Mammary epithelial cell (primary cell): ENCODE measurements at regions not wholly inside any gene's neighbourhood (a gene's known extent, or its start where the extent isn't known, plus 50 kb on each side); places are given as distances from the start of the nearest gene placed in this dataset.

Source experiments
- EZH2 ChIP-seq: IDR thresholded peaks from 2 replicates; pipeline ENCODE4 v1.6.1; 2012; ENCODE audit warnings: low read length, inconsistent platforms, borderline replicate concordance
- TF ChIP-seq, protein P1 (sequence below), 2 donors: IDR thresholded peaks in 1 of 2; conservative IDR thresholded peaks in 1 of 2; 2 replicates each; pipeline ENCODE4 v1.5.1; 2011 to 2012; ENCODE audit warnings: inconsistent platforms in 2 of 2, low read length in 2 of 2, mild to moderate bottlenecking in 2 of 2, control low read depth in 1 of 2, low read depth in 1 of 2; ENCODE audit not compliant: insufficient read depth in 1 of 2; ENCODE audit errors: extremely low read depth in 1 of 2

GRCh38 chr10:127815147-127815546 lies 77.6 kb downstream of the CLRN3 start:
- TF ChIP-seq EZH2: no peak
- TF ChIP-seq, protein P1, sequence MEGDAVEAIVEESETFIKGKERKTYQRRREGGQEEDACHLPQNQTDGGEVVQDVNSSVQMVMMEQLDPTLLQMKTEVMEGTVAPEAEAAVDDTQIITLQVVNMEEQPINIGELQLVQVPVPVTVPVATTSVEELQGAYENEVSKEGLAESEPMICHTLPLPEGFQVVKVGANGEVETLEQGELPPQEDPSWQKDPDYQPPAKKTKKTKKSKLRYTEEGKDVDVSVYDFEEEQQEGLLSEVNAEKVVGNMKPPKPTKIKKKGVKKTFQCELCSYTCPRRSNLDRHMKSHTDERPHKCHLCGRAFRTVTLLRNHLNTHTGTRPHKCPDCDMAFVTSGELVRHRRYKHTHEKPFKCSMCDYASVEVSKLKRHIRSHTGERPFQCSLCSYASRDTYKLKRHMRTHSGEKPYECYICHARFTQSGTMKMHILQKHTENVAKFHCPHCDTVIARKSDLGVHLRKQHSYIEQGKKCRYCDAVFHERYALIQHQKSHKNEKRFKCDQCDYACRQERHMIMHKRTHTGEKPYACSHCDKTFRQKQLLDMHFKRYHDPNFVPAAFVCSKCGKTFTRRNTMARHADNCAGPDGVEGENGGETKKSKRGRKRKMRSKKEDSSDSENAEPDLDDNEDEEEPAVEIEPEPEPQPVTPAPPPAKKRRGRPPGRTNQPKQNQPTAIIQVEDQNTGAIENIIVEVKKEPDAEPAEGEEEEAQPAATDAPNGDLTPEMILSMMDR (conservative IDR thresholded peaks at IDR 0.05 in 1 of 2, IDR thresholded peaks at IDR 0.05 in 1 of 2; ENCODE audit: extremely low read depth in 1 of 2, insufficient read depth in 1 of 2, low read depth in 1 of 2, low read length in 2 of 2): peak; percentile 15 to 17
